NCI-H146 treated with DMSO at 0.1 percent for 48 hours (cell line): ENCODE measurements at regions not wholly inside any gene's neighbourhood (a gene's known extent, or its start where the extent isn't known, plus 50 kb on each side); places are given as distances from the start of the nearest gene placed in this dataset.
"Not testable (repeated sequence)": the region's sequence is repeated elsewhere in the genome, so short reads cannot be mapped to it uniquely, and the experiment has no call there.

Source experiments
- DNase-seq: peaks from one replicate; lab custom pipeline; 2025; ENCODE audit not compliant: unreplicated experiment; lab: John Stamatoyannopoulos, UW

- DNase-seq = no peak
These were observed 134.8 kb upstream of the TNFSF4 start for GRCh38 chr1:173341971-173342370.

- no peak for DNase-seq
These were observed 134.4 kb upstream of the PRDX6 start for GRCh38 chr1:173342736-173343135.

- DNase-seq = no peak
These were observed 132.9 kb upstream of the PRDX6 start for GRCh38 chr1:173344034-173344743.

GRCh38 chr1:173347282-173347818, 129.8 kb upstream of the PRDX6 start:
- DNase-seq = no peak

- not testable (repeated sequence) for DNase-seq
These were observed 124.5 kb upstream of the PRDX6 start for GRCh38 chr1:173352635-173353034.

GRCh38 chr1:173353350-173353749, 123.8 kb upstream of the PRDX6 start:
- no peak for DNase-seq

- no peak for DNase-seq
These were observed 122.2 kb upstream of the PRDX6 start for GRCh38 chr1:173354937-173355280.

- DNase-seq = no peak
These were observed 121.7 kb upstream of the PRDX6 start for GRCh38 chr1:173355281-173356031.

- DNase-seq = no peak
These were observed 120.9 kb upstream of the PRDX6 start for GRCh38 chr1:173356191-173356762.

GRCh38 chr1:173360487-173361063, 116.6 kb upstream of the PRDX6 start:
- no peak for DNase-seq

- DNase-seq = no peak
These were observed 114.6 kb upstream of the PRDX6 start for GRCh38 chr1:173362543-173362942.

GRCh38 chr1:173364827-173365226, 112.3 kb upstream of the PRDX6 start:
- no peak for DNase-seq

- DNase-seq = no peak
These were observed 111.8 kb upstream of the PRDX6 start for GRCh38 chr1:173365341-173365740.

GRCh38 chr1:173367136-173367535, 110.0 kb upstream of the PRDX6 start:
- DNase-seq = no peak

GRCh38 chr1:173370586-173370985, 106.5 kb upstream of the PRDX6 start:
- DNase-seq = not testable (repeated sequence)

- not testable (repeated sequence) for DNase-seq
These were observed 101.1 kb upstream of the PRDX6 start for GRCh38 chr1:173376065-173376464.

GRCh38 chr1:173377266-173377665, 99.9 kb upstream of the PRDX6 start:
- DNase-seq = no peak

- no peak for DNase-seq
These were observed 93.8 kb upstream of the PRDX6 start for GRCh38 chr1:173383351-173383750.

- DNase-seq = no peak
These were observed 88.8 kb upstream of the PRDX6 start for GRCh38 chr1:173388352-173388751.

GRCh38 chr1:173392895-173393658, 84.1 kb upstream of the PRDX6 start:
- DNase-seq = no peak

- DNase-seq = no peak
These were observed 83.5 kb upstream of the PRDX6 start for GRCh38 chr1:173393659-173394000.
